HG03442 (cell line): ENCODE measurements at regions not wholly inside any gene's neighbourhood (a gene's known extent, or its start where the extent isn't known, plus 50 kb on each side); places are given as distances from the start of the nearest gene placed in this dataset.
"Not testable (repeated sequence)": the region's sequence is repeated elsewhere in the genome, so short reads cannot be mapped to it uniquely, and the experiment has no call there.

Source experiments
- ATAC-seq: cut with Tn5 transposase; IDR thresholded peaks from one replicate; pipeline ENCODE4 v1.9.1; 2021; ENCODE audit warnings: mild to moderate bottlenecking, moderate library complexity; ENCODE audit not compliant: unreplicated experiment

GRCh38 chr6:6091608-6092002 is 84.9 kb upstream of the NRN1 start:
- ATAC-seq = no peak

GRCh38 chr6:6090861-6091607 is 84.3 kb upstream of the NRN1 start:
- no peak for ATAC-seq

- no peak for ATAC-seq
These were observed 79.4 kb upstream of the NRN1 start for GRCh38 chr6:6085928-6086668.

GRCh38 chr6:6080975-6081374 is 74.2 kb upstream of the NRN1 start:
- no peak for ATAC-seq

GRCh38 chr6:6074190-6074589 is 67.5 kb upstream of the NRN1 start:
- no peak for ATAC-seq

GRCh38 chr6:6068157-6068556 is 61.4 kb upstream of the NRN1 start:
- ATAC-seq = not testable (repeated sequence)

GRCh38 chr6:6058054-6058444 is 51.3 kb upstream of the NRN1 start:
- no peak for ATAC-seq

- ATAC-seq = peak; percentile 55
These were observed 50.8 kb upstream of the NRN1 start for GRCh38 chr6:6057442-6058053.
